ENCODE measurements at regions not wholly inside any gene's neighbourhood (a gene's known extent, or its start where the extent isn't known, plus 50 kb on each side); places are given as distances from the start of the nearest gene placed in this dataset.

GRCh38 chr4:79266136-79266535 lies 59.7 kb downstream of the NAA11 start:
- TF ChIP-seq ELF4 (IDR thresholded peaks at IDR 0.05) (no peak), CTBP1 (IDR thresholded peaks at IDR 0.05; ENCODE audit: borderline replicate concordance) (no peak), BHLHE40 (IDR thresholded peaks at IDR 0.05; ENCODE audit: borderline replicate concordance) (no peak), SP1 (IDR thresholded peaks at IDR 0.05) (no peak), NFRKB (IDR thresholded peaks at IDR 0.05) (no peak)
